Nephron progenitor cell (in vitro differentiated cells): ENCODE measurements at regions not wholly inside any gene's neighbourhood (a gene's known extent, or its start where the extent isn't known, plus 50 kb on each side); places are given as distances from the start of the nearest gene placed in this dataset.

Experiments
- DNase-seq: peaks from one replicate; pipeline ENCODE4 v3.0.0; 2021
- H3K27ac Mint-ChIP-seq: 2 replicates; pipeline ENCODE4 v1.8.0; 2021; ENCODE audit warnings: mild to moderate bottlenecking, moderate library complexity, mixed read lengths
- H3K27me3 Mint-ChIP-seq: 2 replicates; pipeline ENCODE4 v1.8.0; 2021; ENCODE audit warnings: mild to moderate bottlenecking, low read depth, mixed read lengths; ENCODE audit not compliant: poor library complexity
- H3K36me3 Mint-ChIP-seq: 2 replicates; pipeline ENCODE4 v1.8.0; 2021; ENCODE audit warnings: low read depth, mixed read lengths
- H3K4me1 Mint-ChIP-seq: 2 replicates; pipeline ENCODE4 v1.8.0; 2021; ENCODE audit warnings: mixed read lengths
- H3K4me3 Mint-ChIP-seq: 2 replicates; pipeline ENCODE4 v1.8.0; 2021; ENCODE audit warnings: mild to moderate bottlenecking, moderate library complexity, mixed read lengths
- H3K9me3 Mint-ChIP-seq: 2 replicates; pipeline ENCODE4 v1.8.0; 2021; ENCODE audit warnings: mild to moderate bottlenecking, moderate library complexity, mixed read lengths
- CTCF ChIP-seq: fragments of 200-600 bp; sonication (generic); IDR thresholded peaks from 2 replicates; pipeline ENCODE4 v1.5.0; 2021; ENCODE audit warnings: antibody characterized with exemption

DNA sequence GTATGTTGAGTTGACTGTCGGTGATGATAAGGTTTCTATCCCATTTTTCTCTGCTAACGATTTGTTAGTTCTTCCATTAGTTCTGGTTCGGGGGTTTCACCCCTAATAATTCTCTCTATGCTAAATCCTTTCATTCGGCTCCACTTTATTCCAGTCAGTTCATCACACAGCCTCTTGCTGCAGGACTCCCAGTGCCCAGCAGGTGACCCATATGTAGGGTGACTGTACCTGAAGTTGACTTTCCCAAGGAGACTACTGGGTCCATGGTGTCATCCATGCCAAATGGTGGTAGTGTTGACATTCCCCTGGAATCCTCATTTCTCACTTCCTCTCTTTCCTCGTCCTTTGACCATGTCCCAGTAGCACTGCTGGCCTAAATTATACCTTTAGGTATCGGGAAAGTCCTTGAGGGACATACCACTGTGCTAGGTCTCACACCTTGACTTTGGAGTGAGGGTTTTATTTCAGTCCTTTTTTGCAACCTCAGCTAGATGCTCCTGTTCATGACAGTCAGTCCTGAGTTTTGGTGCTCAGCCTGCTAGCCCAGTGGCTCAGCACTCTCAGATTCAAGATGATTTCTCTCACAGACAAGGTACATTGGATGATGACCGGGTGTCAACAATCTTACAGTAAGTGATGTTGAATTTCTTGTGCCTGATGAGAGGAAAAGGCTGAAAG lies 105.1 kb upstream of the ARHGAP24 start:
- DNase-seq: no peak
- Mint-ChIP-seq H3K4me3 (no peak overlapping the region), H3K27me3 (peaks cover 10% of the 10 kb centered on the region), H3K9me3 (no peaks in the 10 kb centered on the region), H3K27ac (no peak overlapping the region), H3K36me3 (no peaks in the 10 kb centered on the region), H3K4me1 (peaks cover 23% of the 10 kb centered on the region)
- no peak for TF ChIP-seq CTCF

GRCh38 chr4:85370400-85371032 lies 104.4 kb upstream of the ARHGAP24 start:
- TF ChIP-seq CTCF: peak; percentile 80
- H3K36me3 Mint-ChIP-seq: no peaks in the 10 kb centered on the region
- no peak overlapping the region for H3K4me3 Mint-ChIP-seq
- peak; percentile 66 for DNase-seq
- no peaks in the 10 kb centered on the region for H3K9me3 Mint-ChIP-seq
- H3K4me1 Mint-ChIP-seq: peaks cover 23% of the 10 kb centered on the region
- no peak overlapping the region for H3K27ac Mint-ChIP-seq
- peaks cover 4% of the 10 kb centered on the region for H3K27me3 Mint-ChIP-seq

GRCh38 chr4:85372966-85373365 lies 102.0 kb upstream of the ARHGAP24 start:
- Mint-ChIP-seq H3K9me3 (no peaks in the 10 kb centered on the region), H3K36me3 (no peaks in the 10 kb centered on the region), H3K27me3 (peaks cover 2% of the 10 kb centered on the region), H3K27ac (no peak overlapping the region), H3K4me3 (no peak overlapping the region), H3K4me1 (peaks cover 17% of the 10 kb centered on the region)
- DNase-seq: no peak
- TF ChIP-seq CTCF: no peak

- no peak overlapping the region for H3K4me3 Mint-ChIP-seq
- H3K27me3 Mint-ChIP-seq: peaks cover 10% of the 10 kb centered on the region
- H3K9me3 Mint-ChIP-seq: no peaks in the 10 kb centered on the region
- TF ChIP-seq CTCF: no peak
- no peaks in the 10 kb centered on the region for H3K4me1 Mint-ChIP-seq
- DNase-seq: no peak
- H3K27ac Mint-ChIP-seq: no peak overlapping the region
- H3K36me3 Mint-ChIP-seq: no peaks in the 10 kb centered on the region
Measured at GRCh38 chr4:85376285-85376684, 98.7 kb upstream of the ARHGAP24 start.

- H3K4me3 Mint-ChIP-seq: no peak overlapping the region
- DNase-seq: no peak
Measured at GRCh38 chr4:85381968-85382367, 93.0 kb upstream of the ARHGAP24 start.

More at GRCh38 chr4:85381968-85382367, 93.0 kb upstream of the ARHGAP24 start:
- Mint-ChIP-seq H3K9me3 (peaks cover 3% of the 10 kb centered on the region), H3K27me3 (peaks cover 10% of the 10 kb centered on the region), H3K4me1 (no peaks in the 10 kb centered on the region), H3K36me3 (no peaks in the 10 kb centered on the region), H3K27ac (no peak overlapping the region)
- TF ChIP-seq CTCF: no peak
